Cardiac muscle cell (in vitro differentiated cells and primary cell): ENCODE measurements at regions not wholly inside any gene's neighbourhood (a gene's known extent, or its start where the extent isn't known, plus 50 kb on each side); places are given as distances from the start of the nearest gene placed in this dataset.

Experiments
- DNase-seq, 2 donors: peaks; one replicate each; pipeline versions ENCODE4 v3.0.0 to v3.0.0-alpha.2; 2010 to 2017; ENCODE audit warnings: low read depth in 1 of 2, low spot score in 1 of 2
- H3K27ac ChIP-seq: fragments of 200-600 bp; sonication (generic); 2 replicates; pipeline ENCODE4 v1.5.1; 2016
- H3K27me3 ChIP-seq: fragments of 200-600 bp; sonication (generic); 2 replicates; pipeline ENCODE4 v1.6.0; 2016; ENCODE audit warnings: control low read depth
- H3K36me3 ChIP-seq: fragments of 200-600 bp; sonication (generic); 2 replicates; pipeline ENCODE4 v1.5.1; 2016; ENCODE audit warnings: control low read depth
- H3K4me1 ChIP-seq: fragments of 200-600 bp; sonication (generic); 2 replicates; pipeline ENCODE4 v1.8.1; 2017; ENCODE audit warnings: low read depth, mild to moderate bottlenecking, mixed run types
- H3K4me3 ChIP-seq: fragments of 200-600 bp; sonication (generic); 2 replicates; pipeline ENCODE4 v1.5.1; 2016; ENCODE audit warnings: mild to moderate bottlenecking
- H3K9me3 ChIP-seq: fragments of 200-600 bp; sonication (generic); 2 replicates; pipeline ENCODE4 v1.5.1; 2017; ENCODE audit warnings: low read depth, mild to moderate bottlenecking, control low read depth
- TF ChIP-seq, protein P1 (sequence below): IDR thresholded peaks from 2 replicates; pipeline ENCODE4 v1.5.1; 2012; ENCODE audit warnings: low read depth, mild to moderate bottlenecking, low read length

DNA sequence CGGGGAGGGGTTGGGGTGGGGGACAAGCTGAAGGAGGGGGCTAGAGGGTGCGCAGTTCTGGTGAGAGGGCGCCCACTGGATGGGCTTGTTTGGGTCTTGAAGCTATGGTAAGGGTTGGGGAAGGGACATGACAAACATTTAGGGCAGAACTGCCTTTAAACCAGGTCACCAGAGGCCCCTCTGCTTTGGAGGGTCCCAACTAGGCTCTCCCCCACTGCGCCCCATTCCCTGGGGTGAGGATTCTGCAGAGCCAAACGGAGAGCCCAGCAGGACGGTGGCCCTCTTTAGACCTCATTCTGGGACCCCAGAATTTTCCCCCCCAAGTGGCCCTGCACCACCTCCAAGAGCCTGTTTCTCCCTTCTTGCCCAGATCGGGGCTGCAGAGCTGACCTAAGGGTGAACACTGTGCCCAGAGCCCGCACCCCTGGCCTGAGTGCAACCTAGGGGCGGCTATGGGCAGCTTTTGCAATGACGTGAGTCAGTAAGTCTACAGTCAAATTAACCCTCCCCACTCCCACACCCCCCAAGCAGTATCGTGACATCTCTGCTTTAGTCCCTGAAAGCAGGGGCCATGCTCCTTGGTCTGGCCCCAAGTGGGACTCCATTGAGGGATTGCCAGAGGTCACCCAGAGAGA is 593.8 kb downstream of the MATN1 start:
- no peak for DNase-seq
- Histone ChIP-seq H3K36me3 (no peaks in the 10 kb centered on the region), H3K27ac (peak overlapping the region; percentile 52), H3K27me3 (no peaks in the 10 kb centered on the region), H3K4me1 (peaks cover 59% of the 10 kb centered on the region), H3K9me3 (no peaks in the 10 kb centered on the region), H3K4me3 (no peak overlapping the region)
- TF ChIP-seq, protein P1, sequence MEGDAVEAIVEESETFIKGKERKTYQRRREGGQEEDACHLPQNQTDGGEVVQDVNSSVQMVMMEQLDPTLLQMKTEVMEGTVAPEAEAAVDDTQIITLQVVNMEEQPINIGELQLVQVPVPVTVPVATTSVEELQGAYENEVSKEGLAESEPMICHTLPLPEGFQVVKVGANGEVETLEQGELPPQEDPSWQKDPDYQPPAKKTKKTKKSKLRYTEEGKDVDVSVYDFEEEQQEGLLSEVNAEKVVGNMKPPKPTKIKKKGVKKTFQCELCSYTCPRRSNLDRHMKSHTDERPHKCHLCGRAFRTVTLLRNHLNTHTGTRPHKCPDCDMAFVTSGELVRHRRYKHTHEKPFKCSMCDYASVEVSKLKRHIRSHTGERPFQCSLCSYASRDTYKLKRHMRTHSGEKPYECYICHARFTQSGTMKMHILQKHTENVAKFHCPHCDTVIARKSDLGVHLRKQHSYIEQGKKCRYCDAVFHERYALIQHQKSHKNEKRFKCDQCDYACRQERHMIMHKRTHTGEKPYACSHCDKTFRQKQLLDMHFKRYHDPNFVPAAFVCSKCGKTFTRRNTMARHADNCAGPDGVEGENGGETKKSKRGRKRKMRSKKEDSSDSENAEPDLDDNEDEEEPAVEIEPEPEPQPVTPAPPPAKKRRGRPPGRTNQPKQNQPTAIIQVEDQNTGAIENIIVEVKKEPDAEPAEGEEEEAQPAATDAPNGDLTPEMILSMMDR, result no peak

DNA sequence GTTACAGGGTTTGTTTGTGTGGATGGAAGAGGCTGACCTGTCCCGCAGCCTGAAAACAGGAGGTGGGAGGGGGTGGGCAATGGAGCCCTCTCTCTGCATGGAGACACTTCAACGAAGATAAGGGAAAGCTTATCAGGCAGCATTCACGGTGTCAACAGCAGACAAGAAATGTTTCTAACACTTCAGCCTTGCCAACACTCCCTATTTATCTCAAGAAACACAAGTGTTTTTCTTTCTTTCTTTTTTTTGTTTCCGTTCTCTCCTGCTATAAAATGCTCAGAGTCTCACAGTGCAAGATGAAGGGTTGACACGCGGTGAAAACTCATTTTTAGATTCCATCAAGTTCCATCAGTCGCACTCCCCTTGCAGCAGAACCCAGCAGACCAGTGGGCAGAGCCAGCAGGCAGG is 594.4 kb downstream of the MATN1 start:
- TF ChIP-seq, protein P1, result no peak
- Histone ChIP-seq H3K9me3 (no peaks in the 10 kb centered on the region), H3K27ac (peak overlapping the region; percentile 52), H3K27me3 (no peaks in the 10 kb centered on the region), H3K36me3 (no peaks in the 10 kb centered on the region), H3K4me3 (no peak overlapping the region), H3K4me1 (peaks cover 54% of the 10 kb centered on the region)
- peak in 1 of 2 donors; percentile 93 for DNase-seq

DNA sequence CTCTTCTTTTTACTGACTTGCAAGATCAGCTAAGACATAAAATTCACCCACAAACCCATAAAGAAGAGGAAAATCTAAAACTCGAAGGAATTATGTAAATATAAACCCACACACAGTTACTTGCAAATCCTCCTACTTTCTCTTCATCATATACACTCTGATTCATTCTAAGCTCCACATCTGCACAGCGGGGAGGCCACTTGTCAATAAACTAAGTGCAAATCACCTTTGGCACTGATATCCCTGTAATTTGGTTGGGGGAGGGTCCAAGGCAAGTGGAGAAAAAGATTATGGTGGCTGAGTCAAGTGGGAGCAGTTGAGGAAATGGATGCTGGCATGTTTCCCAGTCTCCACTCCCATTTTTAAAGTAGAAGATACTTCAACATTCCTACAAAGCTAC is 596.5 kb downstream of the MATN1 start:
- Histone ChIP-seq H3K9me3 (no peaks in the 10 kb centered on the region), H3K36me3 (no peaks in the 10 kb centered on the region), H3K27me3 (no peaks in the 10 kb centered on the region), H3K4me3 (no peak overlapping the region), H3K4me1 (peaks cover 45% of the 10 kb centered on the region), H3K27ac (peak overlapping the region; percentile 35)
- peak in 1 of 2 donors; percentile 47 for DNase-seq
- TF ChIP-seq, protein P1, result no peak

DNA sequence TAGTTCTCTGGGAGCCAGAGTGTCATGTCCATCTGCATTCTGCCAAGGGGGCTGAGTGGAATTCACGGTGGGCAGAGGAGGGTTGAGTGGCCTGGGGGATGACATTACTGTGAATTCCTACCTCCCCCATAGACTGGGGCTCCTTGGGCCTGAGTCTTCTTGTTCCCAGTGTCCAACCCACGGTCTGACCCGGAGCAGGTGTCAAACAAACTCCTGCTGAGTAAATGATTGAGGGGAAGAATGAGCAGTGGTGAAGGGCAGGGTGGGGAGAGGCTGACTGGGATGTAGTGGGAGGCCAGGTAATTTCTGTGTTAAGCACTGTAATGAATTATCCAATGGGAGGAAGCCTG is 597.6 kb downstream of the MATN1 start:
- no peak for DNase-seq
- no peaks in the 10 kb centered on the region for H3K9me3 ChIP-seq
- no peaks in the 10 kb centered on the region for H3K36me3 ChIP-seq
- peaks cover 45% of the 10 kb centered on the region for H3K4me1 ChIP-seq
- H3K27me3 ChIP-seq, result no peaks in the 10 kb centered on the region
- no peak overlapping the region for H3K27ac ChIP-seq
- TF ChIP-seq, protein P1, result no peak
- no peak overlapping the region for H3K4me3 ChIP-seq

DNA sequence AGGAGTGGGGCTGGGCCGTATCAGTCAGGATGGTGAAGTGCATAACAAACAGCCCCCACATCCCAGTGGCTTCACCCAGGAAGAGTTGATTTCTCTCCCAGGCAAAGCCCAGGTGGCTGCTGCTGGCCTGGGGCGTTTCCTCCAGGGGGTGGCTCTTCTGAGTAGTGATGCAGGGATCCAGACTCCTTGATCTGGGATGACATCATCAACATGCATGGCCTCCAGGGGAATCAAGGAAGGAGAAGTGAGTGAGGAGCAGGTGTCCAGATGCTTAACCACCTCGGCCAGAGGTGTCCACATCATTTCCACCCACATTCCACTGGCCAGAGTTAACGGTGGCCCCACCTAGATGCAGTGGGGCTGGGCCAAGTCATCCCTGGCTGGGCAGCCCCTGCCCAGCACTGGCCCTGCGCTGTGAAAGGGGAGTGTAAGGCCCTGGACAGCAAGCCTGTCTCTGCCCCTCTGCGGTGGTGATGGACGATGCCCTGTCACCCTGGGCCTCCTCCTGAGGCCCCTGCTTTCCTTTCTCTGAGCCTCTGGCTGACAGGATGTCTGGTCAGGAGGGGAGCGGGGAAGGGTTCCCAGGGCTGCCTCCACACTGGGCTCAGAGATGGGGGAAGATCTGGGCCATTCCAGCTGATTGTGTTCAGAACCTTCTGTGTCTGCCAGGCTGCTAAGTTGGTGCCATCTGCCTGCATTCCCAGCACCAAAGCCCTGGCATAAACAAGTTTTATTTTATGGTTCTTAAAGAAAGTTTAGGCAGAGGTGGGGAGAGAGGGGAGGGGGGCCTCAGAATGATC is 598.2 kb downstream of the MATN1 start:
- Histone ChIP-seq H3K27me3 (no peaks in the 10 kb centered on the region), H3K9me3 (no peaks in the 10 kb centered on the region), H3K4me3 (no peak overlapping the region), H3K4me1 (peaks cover 46% of the 10 kb centered on the region), H3K36me3 (no peaks in the 10 kb centered on the region), H3K27ac (no peak overlapping the region)
- DNase-seq, result peak in 1 of 2 donors; percentile 15
- TF ChIP-seq, protein P1, result no peak
